Right lobe of liver (tissue), 6 donors: ENCODE measurements at regions not wholly inside any gene's neighbourhood (a gene's known extent, or its start where the extent isn't known, plus 50 kb on each side); places are given as distances from the start of the nearest gene placed in this dataset.

Source experiments
- ATAC-seq, 4 donors: fragments of 200-7000 bp; cut with Tn5 transposase; one replicate each; pipeline ENCODE4 v1.9.1; 2020; ENCODE audit warnings: mild to moderate bottlenecking in 4 of 4, moderate library complexity in 4 of 4
- DNase-seq, 3 donors: peaks; one replicate each; pipeline ENCODE4 v3.0.0-alpha.2; 2020
- H3K27ac ChIP-seq, 3 donors: fragments of 200-600 bp; one replicate each; pipeline ENCODE4 v1.8.0; 2022
- H3K27me3 ChIP-seq, 2 donors: fragments of 200-600 bp; one replicate each; pipeline ENCODE4 v1.8.0; 2022
- H3K36me3 ChIP-seq, 4 donors: fragments of 200-600 bp; sonication (generic) in 1 of 4; one replicate each; pipeline versions ENCODE4 v1.5.1 to v1.8.0; 2017 to 2022; ENCODE audit warnings: control low read depth in 1 of 4
- H3K4me1 ChIP-seq, 4 donors: fragments of 200-600 bp; sonication (generic) in 1 of 4; one replicate each; pipeline versions ENCODE4 v1.5.1 to v1.8.0; 2017 to 2022; ENCODE audit warnings: control low read depth in 1 of 4
- H3K4me3 ChIP-seq, 3 donors: fragments of 200-600 bp; one replicate each; pipeline ENCODE4 v1.8.0; 2022
- H3K9me3 ChIP-seq, 4 donors: fragments of 200-600 bp; sonication (generic) in 1 of 4; one replicate each; pipeline versions ENCODE4 v1.5.1 to v1.8.0; 2017 to 2022; ENCODE audit warnings: control low read depth in 1 of 4
- POLR2A ChIP-seq: fragments of 450-650 bp; IDR thresholded peaks from one replicate; pipeline ENCODE4 v1.6.1; 2017; ENCODE audit warnings: antibody characterized with exemption, mild to moderate bottlenecking
- WGBS: methylation state at CpG from one replicate; pipeline ENCODE4 v1.1.6; 2018; ENCODE audit warnings: low coverage, low lambda C conversion rate; ENCODE audit not compliant: insufficient coverage; ENCODE audit errors: missing lambda C conversion rate; 5-methylcytosine and 5-hydroxymethylcytosine counted together
- intact Hi-C, 2 donors: fragments of 100-400 bp; cut with DNase I; formaldehyde crosslinking; loops; one replicate each; pipeline versions ENCODE4 v1.11.2 to v1.14.1; 2022
- TF ChIP-seq, protein P1 (sequence below), 4 donors: fragments of 200-600 bp in 3 of 4; fragments of 450-650 bp in 1 of 4; IDR thresholded peaks; one replicate each; pipeline versions ENCODE4 v1.5.1 to v1.8.0; 2016 to 2022; ENCODE audit warnings: antibody characterized with exemption in 4 of 4, mild to moderate bottlenecking in 2 of 4
- donor health status: DM: no; HTN: yes; CAD: no.
- donor health status: DM: no; HTN: no; CAD: no.
- donor health status: DM: no; HTN: no; CAD: no.
- donor health status: DM: no; HTN: yes; CAD: no.
- donor health status: DM: no; HTN: yes; CAD: no.

DNA sequence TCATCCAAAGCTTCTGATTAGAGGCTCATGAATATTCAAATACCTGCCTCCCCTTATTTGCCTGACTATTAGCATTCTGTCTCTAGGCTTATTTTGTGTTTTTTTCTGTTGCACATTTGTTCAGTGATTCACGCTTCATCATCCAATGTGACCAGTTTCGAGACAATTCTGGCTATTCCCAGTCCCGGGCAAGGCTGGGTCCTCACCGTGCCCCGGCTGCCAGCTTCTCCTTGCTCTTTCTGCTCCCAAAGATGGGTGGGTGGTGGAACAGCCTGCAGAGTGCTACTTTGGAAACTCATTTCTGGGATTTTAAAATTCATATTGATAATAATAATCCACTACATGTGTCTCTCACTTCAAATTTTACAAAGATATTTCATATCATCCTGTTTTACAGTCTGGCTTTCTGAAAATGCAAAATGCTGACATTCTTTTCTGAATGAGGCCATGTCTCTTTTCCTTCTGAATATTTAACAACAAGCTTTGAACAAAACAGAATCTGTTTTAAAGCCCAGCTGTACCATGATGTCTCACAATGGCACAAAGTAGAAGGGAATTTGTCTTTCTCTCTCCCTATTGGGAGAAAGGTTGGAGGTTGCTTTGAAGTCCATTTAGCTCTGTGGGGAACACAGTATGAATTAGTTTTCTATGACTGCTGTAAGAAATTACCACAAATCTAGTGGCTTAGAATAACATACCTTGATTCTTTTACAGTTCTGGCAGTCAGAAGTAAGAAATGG is 116.9 kb upstream of the CDH13 start:
- ATAC-seq (no peak), DNase-seq (no peak)
- Histone ChIP-seq H3K27ac (no peak overlapping the region), H3K4me3 (no peak overlapping the region), H3K4me1 (no peaks in the 10 kb centered on the region), H3K9me3 (no peaks in the 10 kb centered on the region), H3K36me3 (no peaks in the 10 kb centered on the region), H3K27me3 (no peaks in the 10 kb centered on the region)
- 95% methylated on average over 5 of the region's 5 CpGs for WGBS
- intact Hi-C loops: no loop called here
- TF ChIP-seq POLR2A: no peak
- TF ChIP-seq, protein P1, sequence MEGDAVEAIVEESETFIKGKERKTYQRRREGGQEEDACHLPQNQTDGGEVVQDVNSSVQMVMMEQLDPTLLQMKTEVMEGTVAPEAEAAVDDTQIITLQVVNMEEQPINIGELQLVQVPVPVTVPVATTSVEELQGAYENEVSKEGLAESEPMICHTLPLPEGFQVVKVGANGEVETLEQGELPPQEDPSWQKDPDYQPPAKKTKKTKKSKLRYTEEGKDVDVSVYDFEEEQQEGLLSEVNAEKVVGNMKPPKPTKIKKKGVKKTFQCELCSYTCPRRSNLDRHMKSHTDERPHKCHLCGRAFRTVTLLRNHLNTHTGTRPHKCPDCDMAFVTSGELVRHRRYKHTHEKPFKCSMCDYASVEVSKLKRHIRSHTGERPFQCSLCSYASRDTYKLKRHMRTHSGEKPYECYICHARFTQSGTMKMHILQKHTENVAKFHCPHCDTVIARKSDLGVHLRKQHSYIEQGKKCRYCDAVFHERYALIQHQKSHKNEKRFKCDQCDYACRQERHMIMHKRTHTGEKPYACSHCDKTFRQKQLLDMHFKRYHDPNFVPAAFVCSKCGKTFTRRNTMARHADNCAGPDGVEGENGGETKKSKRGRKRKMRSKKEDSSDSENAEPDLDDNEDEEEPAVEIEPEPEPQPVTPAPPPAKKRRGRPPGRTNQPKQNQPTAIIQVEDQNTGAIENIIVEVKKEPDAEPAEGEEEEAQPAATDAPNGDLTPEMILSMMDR (IDR thresholded peaks at IDR 0.05): no peak

DNA sequence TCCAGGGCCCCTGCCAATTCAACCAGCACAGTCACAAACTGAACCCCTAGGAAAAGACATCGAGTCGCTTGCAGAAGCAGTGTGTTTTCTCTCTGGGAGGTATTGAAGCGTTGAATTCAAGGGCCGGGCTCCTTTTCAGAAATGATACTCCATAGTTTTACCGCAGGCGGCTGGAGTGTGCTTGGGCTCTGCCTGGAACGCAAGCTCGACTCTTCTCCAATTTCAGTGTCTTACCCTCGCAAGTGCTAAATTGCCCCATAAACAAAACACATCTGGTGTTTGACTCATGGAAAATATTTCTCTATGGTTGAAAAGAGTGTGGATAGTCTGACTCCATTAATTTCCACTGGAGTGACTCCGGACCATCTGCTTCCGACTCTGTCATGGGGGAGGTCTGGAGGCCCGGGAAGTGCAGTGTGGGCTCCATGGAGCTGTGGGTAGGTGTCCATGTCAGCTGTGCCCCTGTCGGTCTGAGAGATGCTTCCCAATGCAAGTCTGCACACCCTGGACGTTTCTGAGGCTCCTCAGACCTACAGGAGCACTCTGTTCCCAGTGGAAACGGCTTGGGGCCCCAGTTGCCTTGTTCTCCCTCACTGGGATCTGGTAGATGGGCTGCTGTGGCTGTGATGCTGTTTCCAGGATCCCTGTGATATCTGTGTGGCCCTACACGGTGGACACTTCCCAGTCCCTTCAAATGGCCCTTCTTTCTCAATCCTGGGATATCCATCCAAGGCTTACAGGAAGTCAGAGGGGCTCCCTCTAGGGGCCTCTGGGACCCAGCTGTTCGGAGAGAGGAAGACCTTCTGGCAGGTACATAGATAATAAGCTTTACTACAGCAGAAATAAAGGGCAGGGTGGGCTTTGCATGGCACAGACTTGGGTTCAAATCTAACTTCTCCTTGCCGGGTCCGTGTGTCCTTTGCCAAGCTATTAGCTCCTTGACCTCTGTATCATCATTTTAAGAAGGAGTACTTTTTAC is 119.8 kb upstream of the CDH13 start:
- H3K27me3 ChIP-seq: no peaks in the 10 kb centered on the region
- H3K27ac ChIP-seq: no peak overlapping the region
- intact Hi-C loops: no loop called here
- no peaks in the 10 kb centered on the region for H3K9me3 ChIP-seq
- whole genome bisulfite sequencing: 80% methylated on average over 12 of the region's 19 CpGs
- no peak for DNase-seq
- no peaks in the 10 kb centered on the region for H3K36me3 ChIP-seq
- no peak overlapping the region for H3K4me3 ChIP-seq
- TF ChIP-seq POLR2A: no peak
- TF ChIP-seq, protein P1 (IDR thresholded peaks at IDR 0.05): no peak
- no peak for ATAC-seq
- H3K4me1 ChIP-seq: no peaks in the 10 kb centered on the region

DNA sequence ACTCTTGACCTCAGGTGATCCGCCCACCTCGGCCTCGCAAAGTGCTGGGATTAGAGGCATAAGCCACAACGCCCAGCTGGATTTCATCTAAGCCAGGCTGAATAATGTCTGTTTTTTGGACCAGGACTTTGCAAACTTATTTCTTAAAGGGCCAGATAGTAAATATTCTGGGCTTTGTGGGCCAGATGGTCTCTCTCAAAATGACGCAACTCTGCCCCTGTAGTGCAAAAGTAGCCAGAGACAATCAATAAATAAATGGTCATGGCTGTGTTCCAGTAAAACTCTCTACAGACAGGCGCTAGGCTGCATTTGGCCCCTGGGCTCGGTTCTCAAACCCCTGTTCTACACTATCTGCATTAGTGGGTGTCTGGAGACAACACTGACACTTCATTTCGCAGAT is 121.9 kb upstream of the CDH13 start:
- Histone ChIP-seq H3K4me1 (no peaks in the 10 kb centered on the region), H3K36me3 (no peaks in the 10 kb centered on the region), H3K27me3 (no peaks in the 10 kb centered on the region), H3K27ac (no peak overlapping the region), H3K9me3 (no peaks in the 10 kb centered on the region), H3K4me3 (no peak overlapping the region)
- no peak for TF ChIP-seq POLR2A
- TF ChIP-seq, protein P1 (IDR thresholded peaks at IDR 0.05): no peak
- 17% methylated on average over 7 of the region's 8 CpGs for WGBS
- intact Hi-C loops: no loop called here
- ATAC-seq: peak in 3 of 4 donors; percentile 19 to 48 (median 23)
- DNase-seq: no peak

DNA sequence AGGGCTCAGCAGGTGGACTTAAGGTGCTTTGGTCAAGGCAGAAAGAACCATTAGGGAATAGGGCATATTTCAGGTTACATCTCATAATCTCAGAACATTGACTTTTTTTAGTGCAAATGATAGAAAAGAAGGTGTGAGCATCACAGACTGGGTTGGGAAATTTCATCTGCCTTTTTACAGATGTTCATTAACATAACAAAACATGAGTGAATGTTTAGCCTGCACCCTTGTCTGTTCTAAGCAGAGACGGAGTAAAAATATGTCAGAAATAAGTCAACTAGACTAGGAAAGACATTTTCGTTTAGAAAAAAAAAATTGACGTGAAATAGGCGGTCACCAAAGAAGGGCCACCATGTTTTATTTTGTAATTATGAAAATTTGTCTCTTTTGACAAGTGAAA is 127.5 kb upstream of the CDH13 start:
- Histone ChIP-seq H3K36me3 (no peaks in the 10 kb centered on the region), H3K27ac (no peak overlapping the region), H3K27me3 (no peaks in the 10 kb centered on the region), H3K4me3 (no peak overlapping the region), H3K4me1 (no peaks in the 10 kb centered on the region), H3K9me3 (no peaks in the 10 kb centered on the region)
- WGBS: 76% methylated on average over 4 of the region's 4 CpGs
- intact Hi-C loops: no loop called here
- DNase-seq (no peak), ATAC-seq (no peak)
- no peak for TF ChIP-seq POLR2A
- TF ChIP-seq, protein P1 (IDR thresholded peaks at IDR 0.05): no peak
